Calu3 (cell line): ENCODE measurements at regions not wholly inside any gene's neighbourhood (a gene's known extent, or its start where the extent isn't known, plus 50 kb on each side); places are given as distances from the start of the nearest gene placed in this dataset.

Experiments
- BruUV-seq: library from RNA; stranded (reverse); fragments of 400-500 nt; replicated peaks from 2 replicates; lab custom pipeline; 2021; lab: Mats Ljungman, UMichigan
- CTCF ChIA-PET: fragments of 300-600 bp; sonication (Branson Sonifier 250); formaldehyde crosslinking; loops from one replicate; lab custom pipeline; 2022; ENCODE audit warnings: antibody characterized with exemption; lab: Charles Lee
- DNase-seq: peaks from one replicate; pipeline ENCODE4 v3.0.0; 2022
- H3K27ac Mint-ChIP-seq: one replicate; pipeline ENCODE4 v1.8.0; 2022; ENCODE audit warnings: mixed read lengths; ENCODE audit not compliant: unreplicated experiment
- H3K27me3 Mint-ChIP-seq: one replicate; pipeline ENCODE4 v1.8.0; 2022; ENCODE audit warnings: mixed read lengths; ENCODE audit not compliant: unreplicated experiment
- H3K36me3 Mint-ChIP-seq: one replicate; pipeline ENCODE4 v1.8.0; 2022; ENCODE audit warnings: mild to moderate bottlenecking, moderate library complexity, mixed read lengths; ENCODE audit not compliant: insufficient read depth, unreplicated experiment
- H3K4me1 Mint-ChIP-seq: one replicate; pipeline ENCODE4 v1.8.0; 2022; ENCODE audit warnings: mild to moderate bottlenecking, low read depth, mixed read lengths; ENCODE audit not compliant: unreplicated experiment
- H3K4me3 Mint-ChIP-seq: one replicate; pipeline ENCODE4 v1.8.0; 2022; ENCODE audit warnings: mild to moderate bottlenecking, low read depth, moderate library complexity, mixed read lengths; ENCODE audit not compliant: unreplicated experiment
- H3K9me3 Mint-ChIP-seq: one replicate; pipeline ENCODE4 v1.8.0; 2022; ENCODE audit warnings: low read depth, mixed read lengths; ENCODE audit not compliant: unreplicated experiment
- intact Hi-C: fragments of 100-400 bp; cut with micrococcal nuclease; formaldehyde crosslinking; loops from one replicate; pipeline ENCODE4 v1.10.0; 2022; ENCODE audit not compliant: unreplicated experiment
- TF ChIP-seq, protein P1 (sequence below): fragments of 200-600 bp; IDR thresholded peaks from one replicate; pipeline ENCODE4 v1.8.0; 2022; ENCODE audit warnings: antibody characterized with exemption; ENCODE audit not compliant: unreplicated experiment

DNA sequence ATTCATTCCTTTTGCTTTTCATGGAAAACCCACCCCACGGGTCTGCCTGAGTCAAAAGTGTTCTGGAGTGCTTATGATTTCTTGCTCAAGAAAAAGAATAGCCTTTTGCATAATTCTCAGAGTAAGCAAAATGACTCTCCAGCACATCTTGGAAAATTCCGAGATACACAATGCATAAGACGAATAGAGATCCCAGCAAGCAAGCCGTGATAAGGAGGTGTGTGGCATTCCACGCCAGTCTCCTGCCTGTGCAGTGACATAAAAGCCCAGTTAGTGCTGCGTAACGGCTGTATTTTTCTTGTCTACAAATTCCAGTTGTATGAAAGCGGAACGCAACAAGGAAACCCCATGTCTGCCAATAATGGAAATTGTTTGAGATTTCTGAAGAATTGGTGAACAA lies 237.9 kb upstream of the GATB start:
- H3K4me1 Mint-ChIP-seq, result no peaks in the 10 kb centered on the region
- H3K27me3 Mint-ChIP-seq, result peaks cover 22% of the 10 kb centered on the region
- TF ChIP-seq, protein P1, sequence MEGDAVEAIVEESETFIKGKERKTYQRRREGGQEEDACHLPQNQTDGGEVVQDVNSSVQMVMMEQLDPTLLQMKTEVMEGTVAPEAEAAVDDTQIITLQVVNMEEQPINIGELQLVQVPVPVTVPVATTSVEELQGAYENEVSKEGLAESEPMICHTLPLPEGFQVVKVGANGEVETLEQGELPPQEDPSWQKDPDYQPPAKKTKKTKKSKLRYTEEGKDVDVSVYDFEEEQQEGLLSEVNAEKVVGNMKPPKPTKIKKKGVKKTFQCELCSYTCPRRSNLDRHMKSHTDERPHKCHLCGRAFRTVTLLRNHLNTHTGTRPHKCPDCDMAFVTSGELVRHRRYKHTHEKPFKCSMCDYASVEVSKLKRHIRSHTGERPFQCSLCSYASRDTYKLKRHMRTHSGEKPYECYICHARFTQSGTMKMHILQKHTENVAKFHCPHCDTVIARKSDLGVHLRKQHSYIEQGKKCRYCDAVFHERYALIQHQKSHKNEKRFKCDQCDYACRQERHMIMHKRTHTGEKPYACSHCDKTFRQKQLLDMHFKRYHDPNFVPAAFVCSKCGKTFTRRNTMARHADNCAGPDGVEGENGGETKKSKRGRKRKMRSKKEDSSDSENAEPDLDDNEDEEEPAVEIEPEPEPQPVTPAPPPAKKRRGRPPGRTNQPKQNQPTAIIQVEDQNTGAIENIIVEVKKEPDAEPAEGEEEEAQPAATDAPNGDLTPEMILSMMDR, result no peak
- no peak overlapping the region for H3K4me3 Mint-ChIP-seq
- intact Hi-C loops, result no loop called here
- no peak overlapping the region for H3K27ac Mint-ChIP-seq
- BruUV-seq, result no TSS peak
- CTCF ChIA-PET, result no interaction called here
- no peaks in the 10 kb centered on the region for H3K36me3 Mint-ChIP-seq
- no peaks in the 10 kb centered on the region for H3K9me3 Mint-ChIP-seq
- no peak for DNase-seq

DNA sequence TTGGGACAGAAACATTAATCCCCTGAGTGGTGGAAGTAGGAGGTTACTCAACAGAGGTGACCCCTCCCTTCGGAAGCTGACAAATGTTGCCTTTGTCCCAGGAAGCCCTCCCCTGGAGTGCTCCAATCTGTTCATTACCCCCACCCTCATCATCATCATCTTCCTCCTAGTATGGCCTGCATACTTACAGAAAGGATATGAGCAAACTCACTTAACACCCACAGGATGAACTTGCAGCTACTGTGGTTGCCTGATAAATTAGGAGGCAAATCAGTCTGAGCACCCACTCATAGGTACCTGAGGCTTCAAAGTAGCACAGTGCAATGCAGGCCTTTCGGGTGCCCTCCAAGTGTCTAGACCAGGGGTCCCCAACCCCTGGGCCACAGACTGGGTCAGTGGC lies 236.7 kb upstream of the GATB start:
- no peak overlapping the region for H3K4me3 Mint-ChIP-seq
- CTCF ChIA-PET, result no interaction called here
- no peaks in the 10 kb centered on the region for H3K9me3 Mint-ChIP-seq
- no peaks in the 10 kb centered on the region for H3K36me3 Mint-ChIP-seq
- DNase-seq, result no peak
- intact Hi-C loops, result no loop called here
- TF ChIP-seq, protein P1, result no peak
- no TSS peak for BruUV-seq
- peaks cover 12% of the 10 kb centered on the region for H3K27me3 Mint-ChIP-seq
- no peaks in the 10 kb centered on the region for H3K4me1 Mint-ChIP-seq
- H3K27ac Mint-ChIP-seq, result no peak overlapping the region

DNA sequence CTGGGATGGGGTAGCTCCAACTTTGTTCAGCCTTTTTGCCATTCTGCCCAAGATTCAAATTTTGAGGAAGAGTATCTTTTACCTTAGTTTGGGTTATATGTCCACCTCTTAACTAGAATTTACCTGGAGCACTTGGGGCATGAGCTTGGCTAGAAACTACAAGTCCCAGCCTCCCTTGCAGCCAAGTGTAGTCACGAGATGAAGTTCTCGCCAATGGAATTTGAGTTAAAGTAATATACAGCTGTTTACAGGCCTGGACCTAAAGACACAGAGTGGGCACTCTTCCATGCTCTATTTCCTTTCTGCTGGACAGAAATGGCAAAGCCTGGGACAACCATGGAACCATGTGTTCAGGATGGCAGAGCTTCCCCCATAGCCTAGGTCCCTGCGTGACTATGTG lies 233.6 kb upstream of the GATB start:
- Mint-ChIP-seq H3K36me3 (no peaks in the 10 kb centered on the region), H3K4me3 (no peak overlapping the region), H3K27me3 (no peaks in the 10 kb centered on the region), H3K9me3 (no peaks in the 10 kb centered on the region), H3K27ac (no peak overlapping the region), H3K4me1 (no peaks in the 10 kb centered on the region)
- no peak for DNase-seq
- CTCF ChIA-PET, result no interaction called here
- BruUV-seq, result no TSS peak
- TF ChIP-seq, protein P1, result no peak
- intact Hi-C loops, result no loop called here

DNA sequence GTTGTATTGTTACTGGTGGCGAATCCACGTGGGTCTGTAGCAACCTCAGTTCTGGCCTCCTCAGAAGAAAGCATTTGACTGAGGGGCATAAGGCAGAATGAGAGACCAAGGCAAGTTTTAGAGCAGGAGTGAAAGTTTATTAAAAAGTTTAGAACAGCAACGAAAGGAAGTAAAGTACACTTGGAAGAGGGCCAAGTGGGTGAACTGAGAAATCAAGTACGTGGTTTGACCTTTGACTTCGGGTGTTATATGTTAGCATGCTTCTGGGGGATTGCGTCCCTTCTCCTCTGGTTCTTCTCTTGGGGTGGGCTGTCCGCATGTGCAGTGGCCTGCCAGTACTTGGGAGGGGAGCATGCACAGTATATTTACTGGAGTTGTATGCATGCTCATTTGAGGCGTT lies 232.7 kb upstream of the GATB start:
- BruUV-seq, result no TSS peak
- TF ChIP-seq, protein P1, result no peak
- CTCF ChIA-PET, result no interaction called here
- intact Hi-C loops, result no loop called here
- no peaks in the 10 kb centered on the region for H3K9me3 Mint-ChIP-seq
- no peak for DNase-seq
- no peak overlapping the region for H3K4me3 Mint-ChIP-seq
- no peak overlapping the region for H3K27ac Mint-ChIP-seq
- no peaks in the 10 kb centered on the region for H3K36me3 Mint-ChIP-seq
- H3K27me3 Mint-ChIP-seq, result no peaks in the 10 kb centered on the region
- H3K4me1 Mint-ChIP-seq, result no peaks in the 10 kb centered on the region
